ENCODE measurements at regions not wholly inside any gene's neighbourhood (a gene's known extent, or its start where the extent isn't known, plus 50 kb on each side); places are given as distances from the start of the nearest gene placed in this dataset.

DNA sequence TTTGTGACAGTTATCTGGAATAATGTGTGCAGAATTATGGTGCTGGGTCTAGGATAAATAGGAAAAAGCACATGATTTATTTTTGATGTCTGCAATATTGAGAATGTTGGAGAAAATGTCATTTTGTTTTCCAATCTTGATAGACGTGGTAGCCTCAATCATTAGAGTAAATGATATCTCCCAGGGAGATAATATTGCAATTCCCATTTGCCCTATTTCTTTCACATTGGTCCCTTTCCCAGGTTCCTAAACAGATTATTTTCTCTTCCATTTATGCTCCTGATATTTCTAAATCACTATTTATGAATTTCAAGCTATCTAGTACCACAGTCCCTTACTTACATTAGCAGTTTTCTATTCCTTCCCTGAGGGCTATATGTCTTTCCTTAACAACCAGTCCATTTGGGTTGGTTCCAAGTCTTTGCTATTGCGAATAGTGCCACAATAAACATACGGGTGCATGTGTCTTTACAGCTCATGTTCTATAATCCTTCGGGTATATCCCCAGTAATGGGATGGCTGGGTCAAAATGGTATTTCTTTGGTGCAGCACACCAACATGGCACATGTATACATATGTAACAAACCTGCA, 447.3 kb downstream of the PLA2G4A start:
- H3K36me3 ChIP-seq (ENCODE audit: control insufficient read depth, insufficient read depth, low read length) = no peaks in the 10 kb centered on the region
- no peak overlapping the region for H3K4me3 ChIP-seq (ENCODE audit: insufficient read depth, low read depth, low read length)
- no peaks in the 10 kb centered on the region for H3K27me3 ChIP-seq (ENCODE audit: control insufficient read depth, insufficient read depth, low read length, poor library complexity, severe bottlenecking)
- no peaks in the 10 kb centered on the region for H3K4me1 ChIP-seq (ENCODE audit: control insufficient read depth, insufficient read depth, low read length)
- WGBS, 2 experiments = 90 to 99% methylated on average over 4 of the region's 4 CpGs
- no peak overlapping the region for H3K27ac ChIP-seq (ENCODE audit: insufficient read depth, low read depth, low read length, poor library complexity, severe bottlenecking)
- no peaks in the 10 kb centered on the region for H3K9me3 ChIP-seq (ENCODE audit: control insufficient read depth, low read length)

DNA sequence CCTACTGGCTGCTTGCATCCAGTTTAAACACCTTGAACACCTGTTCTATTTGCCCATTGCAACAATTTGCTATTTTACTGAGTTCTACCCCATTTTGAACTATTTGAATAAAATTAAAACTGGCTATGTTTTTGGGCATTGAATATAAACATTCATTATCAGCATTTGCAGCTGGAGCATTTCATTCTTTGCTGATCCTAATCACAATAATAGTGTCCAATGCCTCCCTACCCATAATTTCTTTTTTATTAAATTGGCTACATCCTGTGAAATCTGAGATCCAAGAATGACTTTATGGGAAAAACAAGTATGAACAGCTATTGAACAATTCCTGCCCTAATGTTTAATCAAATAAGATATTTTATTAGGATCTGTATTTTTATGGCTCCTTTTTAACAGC, 447.9 kb downstream of the PLA2G4A start:
- H3K27me3 ChIP-seq (ENCODE audit: control insufficient read depth, insufficient read depth, low read length, poor library complexity, severe bottlenecking) = no peaks in the 10 kb centered on the region
- no peaks in the 10 kb centered on the region for H3K4me1 ChIP-seq (ENCODE audit: control insufficient read depth, insufficient read depth, low read length)
- H3K27ac ChIP-seq (ENCODE audit: insufficient read depth, low read depth, low read length, poor library complexity, severe bottlenecking) = no peak overlapping the region
- no peaks in the 10 kb centered on the region for H3K9me3 ChIP-seq (ENCODE audit: control insufficient read depth, low read length)
- no peak overlapping the region for H3K4me3 ChIP-seq (ENCODE audit: insufficient read depth, low read depth, low read length)
- no peaks in the 10 kb centered on the region for H3K36me3 ChIP-seq (ENCODE audit: control insufficient read depth, insufficient read depth, low read length)

DNA sequence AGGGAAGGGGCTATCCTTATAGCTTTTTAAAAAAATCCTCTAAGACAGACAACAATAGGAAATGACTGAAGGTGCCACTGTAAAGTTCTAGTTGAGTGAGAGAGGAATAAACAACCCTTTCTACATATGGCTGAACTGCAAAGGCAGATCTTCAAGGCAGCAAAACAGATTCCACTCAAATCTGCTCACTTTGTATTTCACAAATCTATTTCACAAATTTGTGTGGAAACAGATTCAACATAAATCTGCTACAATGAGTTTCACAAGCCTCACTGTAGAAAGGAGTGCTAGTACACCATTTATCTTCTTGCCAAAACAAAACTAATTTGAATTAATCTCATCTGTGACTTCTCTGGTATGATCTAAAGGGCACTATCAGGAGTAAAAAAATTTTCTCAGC, 451.3 kb downstream of the PLA2G4A start:
- no peaks in the 10 kb centered on the region for H3K27me3 ChIP-seq (ENCODE audit: control insufficient read depth, insufficient read depth, low read length, poor library complexity, severe bottlenecking)
- H3K4me3 ChIP-seq (ENCODE audit: insufficient read depth, low read depth, low read length) = no peak overlapping the region
- no peak overlapping the region for H3K27ac ChIP-seq (ENCODE audit: insufficient read depth, low read depth, low read length, poor library complexity, severe bottlenecking)
- no peaks in the 10 kb centered on the region for H3K36me3 ChIP-seq (ENCODE audit: control insufficient read depth, insufficient read depth, low read length)
- H3K4me1 ChIP-seq (ENCODE audit: control insufficient read depth, insufficient read depth, low read length) = no peaks in the 10 kb centered on the region
- H3K9me3 ChIP-seq (ENCODE audit: control insufficient read depth, low read length) = no peaks in the 10 kb centered on the region

DNA sequence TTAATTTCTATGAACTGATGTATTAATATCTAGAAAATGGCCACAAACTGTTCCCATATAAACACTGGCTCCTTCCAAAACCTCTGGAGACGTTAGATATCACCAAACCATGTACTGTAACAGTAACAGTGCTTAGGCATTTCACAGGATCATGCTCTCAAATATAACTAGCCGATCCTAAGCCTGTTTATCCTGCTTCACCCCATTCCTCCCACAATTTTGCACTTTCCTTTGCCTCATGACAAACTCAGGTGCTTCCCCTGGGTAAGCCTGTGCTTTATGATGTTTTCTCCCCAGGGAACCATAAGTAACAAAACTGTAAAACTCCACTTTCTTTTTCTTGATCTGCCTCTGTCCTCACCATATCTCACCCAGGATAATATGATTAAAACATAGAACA, 452.3 kb downstream of the PLA2G4A start:
- WGBS, 2 experiments = 82 to 92% methylated on average over 2 of the region's 2 CpGs
- H3K36me3 ChIP-seq (ENCODE audit: control insufficient read depth, insufficient read depth, low read length) = no peaks in the 10 kb centered on the region
- no peak overlapping the region for H3K4me3 ChIP-seq (ENCODE audit: insufficient read depth, low read depth, low read length)
- H3K4me1 ChIP-seq (ENCODE audit: control insufficient read depth, insufficient read depth, low read length) = no peaks in the 10 kb centered on the region
- no peak overlapping the region for H3K27ac ChIP-seq (ENCODE audit: insufficient read depth, low read depth, low read length, poor library complexity, severe bottlenecking)
- no peaks in the 10 kb centered on the region for H3K27me3 ChIP-seq (ENCODE audit: control insufficient read depth, insufficient read depth, low read length, poor library complexity, severe bottlenecking)
- no peaks in the 10 kb centered on the region for H3K9me3 ChIP-seq (ENCODE audit: control insufficient read depth, low read length)

- H3K27me3 ChIP-seq (ENCODE audit: control insufficient read depth, insufficient read depth, low read length, poor library complexity, severe bottlenecking) = no peaks in the 10 kb centered on the region
- WGBS, 2 experiments = no CpG with 5 or more reads among the region's 1 CpG
Observed at GRCh38 chr1:187283984-187284383, 455.2 kb downstream of the PLA2G4A start.

DNA sequence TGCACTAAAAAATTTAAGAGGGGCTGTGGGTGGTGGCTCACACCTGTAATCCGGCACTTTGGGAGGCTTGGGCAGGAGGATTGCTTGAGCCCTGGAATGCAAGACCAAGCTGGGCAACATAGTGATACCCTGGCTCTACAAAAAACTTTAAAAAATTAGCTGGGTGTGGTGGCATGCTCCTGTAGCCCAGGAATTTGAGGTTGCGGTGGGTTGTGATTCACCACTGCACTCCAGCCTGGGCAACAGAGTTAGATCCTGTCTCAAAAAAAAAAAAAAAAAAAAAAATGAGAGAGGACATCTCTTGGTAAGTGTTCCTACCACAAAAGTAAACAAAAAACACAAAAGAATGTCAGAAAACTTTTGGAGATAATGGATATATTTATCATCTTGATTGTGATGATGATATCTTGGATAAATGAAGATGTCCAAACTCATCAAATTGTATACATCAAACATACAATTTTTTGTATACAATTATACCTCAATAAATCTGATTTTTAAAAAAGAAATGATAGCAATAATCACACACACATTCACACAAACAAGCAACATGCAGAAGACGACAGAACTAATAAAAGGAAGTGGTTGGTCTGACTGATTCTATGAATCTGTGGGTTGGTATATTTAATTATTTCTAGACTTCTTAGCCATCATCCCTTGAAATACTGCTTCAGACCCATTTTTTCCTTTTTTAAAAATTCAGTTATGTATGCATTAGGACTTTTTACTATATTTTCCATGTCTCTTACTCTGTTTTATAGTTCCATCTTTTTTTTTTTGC, 465.9 kb downstream of the PLA2G4A start:
- Histone ChIP-seq H3K36me3 (ENCODE audit: control insufficient read depth, insufficient read depth, low read length) (no peaks in the 10 kb centered on the region), H3K4me3 (ENCODE audit: insufficient read depth, low read depth, low read length) (no peak overlapping the region), H3K27ac (ENCODE audit: insufficient read depth, low read depth, low read length, poor library complexity, severe bottlenecking) (no peak overlapping the region), H3K9me3 (ENCODE audit: control insufficient read depth, low read length) (no peaks in the 10 kb centered on the region), H3K27me3 (ENCODE audit: control insufficient read depth, insufficient read depth, low read length, poor library complexity, severe bottlenecking) (no peaks in the 10 kb centered on the region), H3K4me1 (ENCODE audit: control insufficient read depth, insufficient read depth, low read length) (no peaks in the 10 kb centered on the region)
- 95 to 98% methylated on average over 2 of the region's 3 CpGs for WGBS, 2 experiments

More at GRCh38 chr1:187283984-187284383, 455.2 kb downstream of the PLA2G4A start:
- no peak overlapping the region for H3K4me3 ChIP-seq (ENCODE audit: insufficient read depth, low read depth, low read length)
- no peaks in the 10 kb centered on the region for H3K4me1 ChIP-seq (ENCODE audit: control insufficient read depth, insufficient read depth, low read length)
- H3K27ac ChIP-seq (ENCODE audit: insufficient read depth, low read depth, low read length, poor library complexity, severe bottlenecking) = no peak overlapping the region
- no peaks in the 10 kb centered on the region for H3K36me3 ChIP-seq (ENCODE audit: control insufficient read depth, insufficient read depth, low read length)
- H3K9me3 ChIP-seq (ENCODE audit: control insufficient read depth, low read length) = no peaks in the 10 kb centered on the region

DNA sequence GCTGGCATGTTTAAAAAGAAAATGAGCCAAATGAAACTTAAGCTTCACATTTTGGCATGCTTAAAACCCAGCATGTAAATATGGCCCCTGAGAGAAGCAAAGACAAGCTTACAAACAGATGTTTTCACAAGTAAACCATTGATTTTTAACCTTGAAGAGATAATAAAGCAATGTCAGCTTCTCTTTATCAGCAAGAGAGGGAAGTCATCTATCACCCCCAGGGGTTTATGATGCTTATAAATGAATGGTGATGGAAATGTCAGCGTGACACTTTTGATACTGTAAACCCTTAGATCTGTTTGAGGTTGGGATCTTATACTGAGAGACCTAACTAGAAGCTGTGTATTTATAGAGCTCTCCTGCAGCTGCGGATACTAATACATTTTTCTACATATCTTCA, 471.3 kb downstream of the PLA2G4A start:
- Histone ChIP-seq H3K4me3 (ENCODE audit: insufficient read depth, low read depth, low read length) (no peak overlapping the region), H3K9me3 (ENCODE audit: control insufficient read depth, low read length) (no peaks in the 10 kb centered on the region), H3K4me1 (ENCODE audit: control insufficient read depth, insufficient read depth, low read length) (no peaks in the 10 kb centered on the region), H3K27ac (ENCODE audit: insufficient read depth, low read depth, low read length, poor library complexity, severe bottlenecking) (no peak overlapping the region), H3K27me3 (ENCODE audit: control insufficient read depth, insufficient read depth, low read length, poor library complexity, severe bottlenecking) (no peaks in the 10 kb centered on the region), H3K36me3 (ENCODE audit: control insufficient read depth, insufficient read depth, low read length) (no peaks in the 10 kb centered on the region)
- WGBS, 2 experiments = 87 to 89% methylated on average over 1 to 2 of the region's 2 CpGs

DNA sequence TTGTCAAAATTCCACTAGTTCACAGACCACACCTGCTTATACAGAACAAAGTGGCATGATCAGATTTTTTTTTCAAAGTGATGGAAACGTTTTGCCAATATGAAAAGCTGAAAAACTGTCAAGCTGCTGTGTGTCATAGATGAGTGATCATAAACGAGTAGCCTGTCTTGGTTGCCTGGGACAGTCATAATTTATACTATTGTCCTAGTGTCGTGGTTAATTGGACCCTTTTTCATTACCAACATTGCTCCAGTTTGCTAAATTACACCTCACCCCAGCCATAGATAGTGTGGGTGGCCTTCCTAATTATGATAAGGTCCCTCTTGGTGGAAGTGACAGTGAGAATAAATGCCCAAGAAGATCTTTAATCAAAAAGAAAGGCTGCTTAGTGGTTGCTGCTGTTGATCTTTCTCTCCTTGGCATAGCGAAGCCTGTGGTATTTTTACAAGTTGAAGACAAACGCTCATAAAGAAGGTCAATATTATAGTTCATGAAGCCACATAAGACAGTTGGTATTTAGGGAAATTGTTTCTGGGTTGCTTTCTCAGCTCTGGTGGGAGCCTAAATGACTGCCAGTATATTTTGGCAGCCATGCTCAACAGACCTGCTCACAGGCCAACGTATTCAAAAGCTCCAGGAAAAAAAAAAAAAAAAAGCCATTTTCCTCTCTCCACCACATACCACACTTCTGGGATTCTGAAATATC, 478.1 kb downstream of the PLA2G4A start:
- no peaks in the 10 kb centered on the region for H3K27me3 ChIP-seq (ENCODE audit: control insufficient read depth, insufficient read depth, low read length, poor library complexity, severe bottlenecking)
- H3K36me3 ChIP-seq (ENCODE audit: control insufficient read depth, insufficient read depth, low read length) = no peaks in the 10 kb centered on the region
- no peak overlapping the region for H3K4me3 ChIP-seq (ENCODE audit: insufficient read depth, low read depth, low read length)
- no peak overlapping the region for H3K27ac ChIP-seq (ENCODE audit: insufficient read depth, low read depth, low read length, poor library complexity, severe bottlenecking)
- WGBS, 2 experiments = 88 to 94% methylated on average over 5 to 6 of the region's 6 CpGs
- H3K4me1 ChIP-seq (ENCODE audit: control insufficient read depth, insufficient read depth, low read length) = no peaks in the 10 kb centered on the region
- no peaks in the 10 kb centered on the region for H3K9me3 ChIP-seq (ENCODE audit: control insufficient read depth, low read length)

DNA sequence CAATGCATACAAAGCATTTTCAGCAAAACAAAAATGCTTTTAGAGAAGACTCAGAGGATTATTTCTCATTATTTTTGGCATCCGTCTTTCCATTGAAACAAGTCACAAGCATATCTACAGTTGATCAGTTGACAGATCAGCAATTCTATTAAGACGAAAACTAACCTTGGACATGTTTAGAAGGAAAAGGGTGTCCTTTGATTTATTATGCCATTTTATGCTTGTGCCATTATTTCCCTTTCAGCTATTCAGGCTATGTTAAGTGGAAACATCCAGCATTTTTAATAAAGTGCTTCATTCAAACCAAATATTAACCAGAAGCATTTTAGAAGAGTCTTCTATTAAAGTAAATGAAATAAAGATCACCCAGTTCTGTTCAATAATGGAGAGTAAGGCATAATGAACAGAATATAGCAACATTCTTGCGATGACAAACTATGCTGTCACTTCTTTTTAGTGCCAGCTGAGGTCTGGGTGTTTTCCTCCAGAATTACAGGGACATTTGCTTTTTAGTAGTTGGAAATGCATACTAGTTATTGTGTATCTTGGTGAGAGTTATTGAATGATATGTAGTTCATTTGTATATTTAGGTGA, 481.4 kb downstream of the PLA2G4A start:
- no peak overlapping the region for H3K27ac ChIP-seq (ENCODE audit: insufficient read depth, low read depth, low read length, poor library complexity, severe bottlenecking)
- H3K36me3 ChIP-seq (ENCODE audit: control insufficient read depth, insufficient read depth, low read length) = no peaks in the 10 kb centered on the region
- H3K27me3 ChIP-seq (ENCODE audit: control insufficient read depth, insufficient read depth, low read length, poor library complexity, severe bottlenecking) = no peaks in the 10 kb centered on the region
- 86 to 89% methylated on average over 2 to 3 of the region's 3 CpGs for WGBS, 2 experiments
- H3K9me3 ChIP-seq (ENCODE audit: control insufficient read depth, low read length) = no peaks in the 10 kb centered on the region
- H3K4me3 ChIP-seq (ENCODE audit: insufficient read depth, low read depth, low read length) = no peak overlapping the region
- no peaks in the 10 kb centered on the region for H3K4me1 ChIP-seq (ENCODE audit: control insufficient read depth, insufficient read depth, low read length)

DNA sequence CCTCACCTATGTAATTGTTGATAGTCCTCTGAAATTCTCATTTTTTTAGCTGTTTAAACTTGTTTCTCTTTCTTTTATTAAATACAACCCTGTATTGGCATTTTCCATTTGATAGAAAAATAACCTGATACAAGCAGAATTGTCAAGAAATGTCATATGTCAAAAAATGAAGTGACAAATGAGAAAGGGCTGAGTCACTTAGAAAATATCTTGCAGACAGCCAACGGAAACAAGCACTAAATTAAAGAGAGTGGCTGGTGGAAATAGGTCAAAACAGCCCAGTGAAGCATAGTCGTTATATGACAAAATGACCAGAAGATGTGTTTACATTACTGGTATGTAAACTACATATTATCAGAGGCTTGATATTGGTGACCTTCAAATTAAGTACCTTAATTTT, 484.4 kb downstream of the PLA2G4A start:
- Histone ChIP-seq H3K4me1 (ENCODE audit: control insufficient read depth, insufficient read depth, low read length) (no peaks in the 10 kb centered on the region), H3K27ac (ENCODE audit: insufficient read depth, low read depth, low read length, poor library complexity, severe bottlenecking) (no peak overlapping the region), H3K9me3 (ENCODE audit: control insufficient read depth, low read length) (no peaks in the 10 kb centered on the region), H3K36me3 (ENCODE audit: control insufficient read depth, insufficient read depth, low read length) (no peaks in the 10 kb centered on the region), H3K4me3 (ENCODE audit: insufficient read depth, low read depth, low read length) (no peak overlapping the region), H3K27me3 (ENCODE audit: control insufficient read depth, insufficient read depth, low read length, poor library complexity, severe bottlenecking) (no peaks in the 10 kb centered on the region)
- 89 to 91% methylated on average over 2 of the region's 2 CpGs for WGBS, 2 experiments
